Activated CD4-positive, alpha-beta T cell treated with anti-CD3 and anti-CD28 coated beads, Interleukin-2, amount 10 ng/mL, durations not matched to agents 7 days and 5 days (primary cell): ENCODE measurements at regions not wholly inside any gene's neighbourhood (a gene's known extent, or its start where the extent isn't known, plus 50 kb on each side); places are given as distances from the start of the nearest gene placed in this dataset.

Experiments
- CTCF ChIA-PET: fragments of 350-600 bp; sonication (Branson Sonifier 250); formaldehyde crosslinking; loops from one replicate; lab custom pipeline; 2021; ENCODE audit warnings: antibody characterized with exemption; lab: Charles Lee
- POLR2A ChIA-PET: fragments of 350-600 bp; sonication (Branson Sonifier 250); formaldehyde crosslinking; loops from one replicate; lab custom pipeline; 2021; ENCODE audit warnings: antibody characterized with exemption; lab: Charles Lee
- DNase-seq: peaks from one replicate; pipeline ENCODE4 v3.0.0-alpha.2; 2020
- H3K27ac Mint-ChIP-seq: one replicate; pipeline ENCODE4 v1.8.0; 2021; ENCODE audit warnings: mild to moderate bottlenecking, moderate library complexity, mixed read lengths
- H3K27me3 Mint-ChIP-seq: one replicate; pipeline ENCODE4 v1.8.0; 2021; ENCODE audit warnings: mixed read lengths
- H3K36me3 Mint-ChIP-seq: one replicate; pipeline ENCODE4 v1.8.0; 2021; ENCODE audit warnings: low read depth, mixed read lengths
- H3K4me1 Mint-ChIP-seq: one replicate; pipeline ENCODE4 v1.8.0; 2021; ENCODE audit warnings: mixed read lengths
- H3K4me3 Mint-ChIP-seq: one replicate; pipeline ENCODE4 v1.8.0; 2021; ENCODE audit warnings: mild to moderate bottlenecking, moderate library complexity, mixed read lengths
- H3K9me3 Mint-ChIP-seq: one replicate; pipeline ENCODE4 v1.8.0; 2021; ENCODE audit warnings: mixed read lengths

GRCh38 chr22:27542602-27543001 is 259.0 kb downstream of the MN1 start:
- H3K36me3 Mint-ChIP-seq: no peaks in the 10 kb centered on the region
- no peaks in the 10 kb centered on the region for H3K4me1 Mint-ChIP-seq
- H3K27ac Mint-ChIP-seq: no peak overlapping the region
- ChIA-PET POLR2A (no interaction called here), CTCF (no interaction called here)
- no peak for DNase-seq
- no peaks in the 10 kb centered on the region for H3K27me3 Mint-ChIP-seq
- H3K4me3 Mint-ChIP-seq: no peak overlapping the region
- H3K9me3 Mint-ChIP-seq: no peaks in the 10 kb centered on the region

- Mint-ChIP-seq H3K4me1 (no peaks in the 10 kb centered on the region), H3K4me3 (no peak overlapping the region)
- POLR2A ChIA-PET: no interaction called here
These were observed 258.1 kb downstream of the MN1 start for GRCh38 chr22:27543460-27543859.

GRCh38 chr22:27545085-27545484 is 256.5 kb downstream of the MN1 start:
- no peak for DNase-seq
- Mint-ChIP-seq H3K27me3 (no peaks in the 10 kb centered on the region), H3K4me3 (no peak overlapping the region), H3K27ac (no peak overlapping the region), H3K4me1 (no peaks in the 10 kb centered on the region), H3K36me3 (no peaks in the 10 kb centered on the region), H3K9me3 (no peaks in the 10 kb centered on the region)
- CTCF ChIA-PET: no interaction called here
- POLR2A ChIA-PET: no interaction called here

More at GRCh38 chr22:27543460-27543859, 258.1 kb downstream of the MN1 start:
- Mint-ChIP-seq H3K9me3 (no peaks in the 10 kb centered on the region), H3K27me3 (no peaks in the 10 kb centered on the region), H3K27ac (no peak overlapping the region), H3K36me3 (no peaks in the 10 kb centered on the region)
- CTCF ChIA-PET: no interaction called here
- DNase-seq: no peak

DNA sequence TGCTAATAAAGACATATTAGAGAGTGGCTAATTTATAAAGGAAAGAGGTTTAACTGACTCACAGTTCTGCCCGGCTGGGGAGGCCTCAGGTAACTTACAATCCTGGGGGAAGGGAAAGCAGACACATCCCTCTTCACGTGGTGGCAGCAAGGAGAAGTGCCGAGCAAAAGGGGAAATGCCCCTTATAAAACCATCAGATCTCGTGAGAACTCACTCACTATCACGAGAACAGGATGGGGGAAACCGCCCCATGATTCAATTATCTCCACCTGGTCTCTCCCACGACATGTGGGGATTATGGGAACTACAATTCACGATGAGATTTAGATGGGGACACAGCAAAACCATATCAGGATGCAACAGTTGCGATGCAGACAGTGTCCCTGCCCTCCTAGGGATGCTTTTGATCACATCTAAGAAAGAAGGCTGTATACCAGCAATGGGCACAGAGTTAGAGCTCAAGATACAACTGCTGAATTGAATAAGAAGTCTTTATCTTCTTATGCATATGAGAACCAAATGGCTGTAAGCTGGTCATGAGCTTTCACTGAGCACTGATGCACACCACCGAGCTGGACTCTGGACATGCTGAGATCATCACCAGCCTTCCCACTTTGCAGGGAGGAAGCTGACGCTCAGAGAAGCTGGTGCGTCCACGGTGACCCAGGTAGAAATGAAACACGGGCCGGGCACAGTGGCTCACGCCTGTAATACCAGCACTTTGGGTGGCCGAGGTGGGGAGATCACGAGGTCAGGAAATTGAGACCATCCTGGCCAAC is 255.2 kb downstream of the MN1 start:
- POLR2A ChIA-PET: no interaction called here
- CTCF ChIA-PET: no interaction called here
- H3K4me3 Mint-ChIP-seq: no peak overlapping the region
- H3K27ac Mint-ChIP-seq: no peak overlapping the region
- H3K27me3 Mint-ChIP-seq: no peaks in the 10 kb centered on the region
- no peaks in the 10 kb centered on the region for H3K4me1 Mint-ChIP-seq
- H3K36me3 Mint-ChIP-seq: no peaks in the 10 kb centered on the region
- no peak for DNase-seq
- H3K9me3 Mint-ChIP-seq: no peaks in the 10 kb centered on the region

DNA sequence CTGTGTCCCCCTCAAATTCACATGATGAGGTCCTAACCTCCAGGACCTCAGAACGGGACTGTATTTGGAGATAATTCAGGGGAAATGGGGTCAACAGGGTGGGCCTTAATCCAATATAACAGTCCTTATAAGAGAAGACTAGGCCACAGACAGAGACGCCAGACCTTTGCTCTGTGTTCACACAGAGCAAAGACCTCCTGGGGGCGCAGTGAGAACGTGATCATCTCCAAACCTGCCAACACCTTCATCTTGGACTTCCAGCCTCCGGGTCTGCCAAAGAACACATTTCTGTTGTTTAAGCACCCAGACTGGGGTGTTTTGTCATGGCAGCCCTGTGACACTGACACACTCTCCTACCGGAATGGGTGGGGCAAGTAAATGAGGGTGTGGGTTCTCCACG is 250.2 kb downstream of the MN1 start:
- Mint-ChIP-seq H3K27ac (no peak overlapping the region), H3K9me3 (no peaks in the 10 kb centered on the region), H3K4me1 (no peaks in the 10 kb centered on the region), H3K4me3 (no peak overlapping the region), H3K36me3 (no peaks in the 10 kb centered on the region), H3K27me3 (no peaks in the 10 kb centered on the region)
- ChIA-PET CTCF (no interaction called here), POLR2A (no interaction called here)
- no peak for DNase-seq

GRCh38 chr22:27552176-27552575 is 249.4 kb downstream of the MN1 start:
- CTCF ChIA-PET: no interaction called here
- Mint-ChIP-seq H3K36me3 (no peaks in the 10 kb centered on the region), H3K9me3 (no peaks in the 10 kb centered on the region), H3K4me1 (no peaks in the 10 kb centered on the region), H3K27me3 (no peaks in the 10 kb centered on the region), H3K27ac (no peak overlapping the region), H3K4me3 (no peak overlapping the region)
- POLR2A ChIA-PET: no interaction called here
- no peak for DNase-seq

GRCh38 chr22:27552863-27553262 is 248.7 kb downstream of the MN1 start:
- no peaks in the 10 kb centered on the region for H3K36me3 Mint-ChIP-seq
- H3K4me3 Mint-ChIP-seq: no peak overlapping the region
- H3K27me3 Mint-ChIP-seq: no peaks in the 10 kb centered on the region
- no peaks in the 10 kb centered on the region for H3K9me3 Mint-ChIP-seq
- ChIA-PET CTCF (no interaction called here), POLR2A (no interaction called here)
- no peaks in the 10 kb centered on the region for H3K4me1 Mint-ChIP-seq
- H3K27ac Mint-ChIP-seq: no peak overlapping the region
- DNase-seq: no peak

GRCh38 chr22:27554106-27554811 is 247.3 kb downstream of the MN1 start:
- DNase-seq: no peak
- H3K36me3 Mint-ChIP-seq: no peaks in the 10 kb centered on the region
- no peak overlapping the region for H3K4me3 Mint-ChIP-seq
- H3K27me3 Mint-ChIP-seq: no peaks in the 10 kb centered on the region
- no peaks in the 10 kb centered on the region for H3K4me1 Mint-ChIP-seq
- CTCF ChIA-PET: no interaction called here
- POLR2A ChIA-PET: no interaction called here
- H3K9me3 Mint-ChIP-seq: no peaks in the 10 kb centered on the region
- H3K27ac Mint-ChIP-seq: no peak overlapping the region

DNA sequence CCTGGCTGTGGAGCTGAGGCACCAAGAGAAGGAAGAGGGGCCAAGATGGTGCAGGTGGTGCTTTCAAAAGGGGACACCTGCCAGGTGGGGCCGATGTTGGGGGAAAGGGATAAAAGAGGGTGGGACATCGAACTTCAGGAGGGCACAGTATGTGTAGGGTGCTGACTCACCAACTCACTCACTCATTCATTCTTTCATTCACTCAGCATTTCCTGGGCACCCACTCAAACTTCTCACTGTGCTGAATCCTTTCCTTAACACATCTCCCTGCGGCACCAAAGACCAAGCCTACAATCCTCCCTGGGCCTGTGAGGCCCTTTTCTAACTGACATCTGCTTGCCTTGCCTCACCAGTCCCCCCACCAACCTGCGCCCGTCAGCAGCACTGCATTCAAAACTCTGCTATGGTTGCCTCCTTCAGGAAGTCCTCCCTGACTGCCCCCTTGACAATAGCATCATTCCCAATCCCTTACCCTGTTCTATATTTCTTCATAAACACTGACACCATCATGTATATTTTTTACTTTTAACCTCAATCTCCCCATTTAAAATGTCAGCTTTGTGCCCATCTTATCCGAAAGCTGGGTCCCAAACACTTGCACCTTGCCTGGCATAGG is 246.6 kb downstream of the MN1 start:
- no peaks in the 10 kb centered on the region for H3K36me3 Mint-ChIP-seq
- CTCF ChIA-PET: no interaction called here
- no peaks in the 10 kb centered on the region for H3K4me1 Mint-ChIP-seq
- POLR2A ChIA-PET: no interaction called here
- no peaks in the 10 kb centered on the region for H3K27me3 Mint-ChIP-seq
- H3K4me3 Mint-ChIP-seq: no peak overlapping the region
- no peak overlapping the region for H3K27ac Mint-ChIP-seq
- H3K9me3 Mint-ChIP-seq: no peaks in the 10 kb centered on the region
- no peak for DNase-seq

GRCh38 chr22:27556371-27556770 is 245.2 kb downstream of the MN1 start:
- ChIA-PET POLR2A (interaction anchor here (0.8 kb wide), 1 partner anchor 257 kb away, joined by 4 read pairs; no protein-coding TSS in a partner anchor), CTCF (no interaction called here)

DNA sequence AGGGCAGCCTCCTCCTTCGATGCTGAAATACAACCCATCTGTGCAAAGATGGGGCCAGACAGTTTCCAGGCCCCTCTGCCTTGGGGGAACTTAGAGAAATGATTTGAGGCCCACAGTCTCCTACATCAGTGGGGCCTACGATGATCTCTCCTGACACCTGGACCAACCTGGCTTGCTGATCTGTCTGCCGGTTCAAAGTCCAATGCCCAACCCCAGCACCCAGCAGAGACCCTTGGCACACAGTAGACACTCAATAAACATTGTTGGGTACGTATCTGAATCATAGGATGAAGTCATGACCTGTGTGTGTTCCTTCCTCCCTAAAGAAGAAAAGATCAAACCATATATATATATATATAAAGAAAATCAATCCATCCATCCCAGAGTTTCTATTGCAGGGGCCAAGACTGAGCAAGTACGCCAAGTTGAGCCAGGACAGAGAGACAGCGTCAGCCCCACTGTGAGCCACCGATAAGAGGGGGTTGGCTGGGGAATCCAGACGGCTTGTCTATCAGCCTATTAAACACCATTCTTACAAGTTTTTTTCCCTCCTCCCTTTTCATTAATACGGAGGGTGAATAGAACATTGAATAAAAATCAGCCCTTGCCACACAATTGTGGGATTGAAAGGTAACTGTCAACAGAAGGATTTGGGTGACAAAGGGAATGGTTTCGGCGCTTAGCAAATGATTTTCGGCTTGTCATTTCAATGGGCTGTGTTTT is 244.1 kb downstream of the MN1 start:
- H3K27me3 Mint-ChIP-seq: no peaks in the 10 kb centered on the region
- POLR2A ChIA-PET: no interaction called here
- no peaks in the 10 kb centered on the region for H3K36me3 Mint-ChIP-seq
- H3K27ac Mint-ChIP-seq: no peak overlapping the region
- H3K9me3 Mint-ChIP-seq: no peaks in the 10 kb centered on the region
- H3K4me3 Mint-ChIP-seq: no peak overlapping the region
- H3K4me1 Mint-ChIP-seq: no peaks in the 10 kb centered on the region
- no peak for DNase-seq
- CTCF ChIA-PET: no interaction called here

More at GRCh38 chr22:27556371-27556770, 245.2 kb downstream of the MN1 start:
- H3K9me3 Mint-ChIP-seq: no peaks in the 10 kb centered on the region
- no peak for DNase-seq
- no peak overlapping the region for H3K4me3 Mint-ChIP-seq
- H3K36me3 Mint-ChIP-seq: no peaks in the 10 kb centered on the region
- H3K27ac Mint-ChIP-seq: no peak overlapping the region
- no peaks in the 10 kb centered on the region for H3K27me3 Mint-ChIP-seq
- H3K4me1 Mint-ChIP-seq: no peaks in the 10 kb centered on the region

DNA sequence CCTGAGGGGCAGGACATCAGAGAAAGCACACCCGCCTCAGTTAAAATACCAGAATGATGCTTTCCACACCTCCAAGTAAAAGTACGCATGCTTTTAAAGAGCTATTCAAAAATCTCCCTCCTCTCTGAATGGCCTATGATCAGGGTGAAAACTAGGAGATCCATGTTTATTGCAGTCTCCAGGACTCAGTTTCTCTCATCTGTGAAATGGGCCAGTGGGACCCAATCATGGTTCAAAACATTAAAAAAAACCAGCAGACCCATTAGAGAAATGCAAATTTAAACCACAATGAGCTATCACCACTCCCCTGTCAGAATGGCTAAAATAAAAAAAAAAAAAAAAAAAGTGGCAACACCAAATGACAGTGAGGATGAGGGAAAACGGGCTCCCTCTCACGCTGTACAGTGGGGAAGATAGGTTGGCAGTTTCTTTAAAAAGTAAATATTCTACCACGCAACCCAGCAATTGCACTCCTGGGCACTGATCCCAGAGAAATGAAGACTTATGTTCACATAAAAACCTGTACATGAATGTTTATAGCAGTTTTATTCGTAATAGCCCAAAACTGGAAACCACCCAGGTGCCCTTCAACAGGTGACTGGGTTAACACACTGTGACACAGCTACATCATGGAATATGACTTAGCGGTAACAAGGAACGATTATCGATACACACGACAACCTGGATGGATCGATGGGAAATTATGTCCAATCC is 242.7 kb downstream of the MN1 start:
- H3K36me3 Mint-ChIP-seq: no peaks in the 10 kb centered on the region
- no peaks in the 10 kb centered on the region for H3K27me3 Mint-ChIP-seq
- no peaks in the 10 kb centered on the region for H3K9me3 Mint-ChIP-seq
- ChIA-PET CTCF (no interaction called here), POLR2A (no interaction called here)
- no peak overlapping the region for H3K27ac Mint-ChIP-seq
- no peaks in the 10 kb centered on the region for H3K4me1 Mint-ChIP-seq
- no peak for DNase-seq
- no peak overlapping the region for H3K4me3 Mint-ChIP-seq
